HG02798 (cell line): ENCODE measurements at regions not wholly inside any gene's neighbourhood (a gene's known extent, or its start where the extent isn't known, plus 50 kb on each side); places are given as distances from the start of the nearest gene placed in this dataset.

Experiments used
- ATAC-seq: cut with Tn5 transposase; IDR thresholded peaks from one replicate; pipeline ENCODE4 v1.9.1; 2021; ENCODE audit warnings: mild to moderate bottlenecking; ENCODE audit not compliant: unreplicated experiment, poor library complexity

DNA sequence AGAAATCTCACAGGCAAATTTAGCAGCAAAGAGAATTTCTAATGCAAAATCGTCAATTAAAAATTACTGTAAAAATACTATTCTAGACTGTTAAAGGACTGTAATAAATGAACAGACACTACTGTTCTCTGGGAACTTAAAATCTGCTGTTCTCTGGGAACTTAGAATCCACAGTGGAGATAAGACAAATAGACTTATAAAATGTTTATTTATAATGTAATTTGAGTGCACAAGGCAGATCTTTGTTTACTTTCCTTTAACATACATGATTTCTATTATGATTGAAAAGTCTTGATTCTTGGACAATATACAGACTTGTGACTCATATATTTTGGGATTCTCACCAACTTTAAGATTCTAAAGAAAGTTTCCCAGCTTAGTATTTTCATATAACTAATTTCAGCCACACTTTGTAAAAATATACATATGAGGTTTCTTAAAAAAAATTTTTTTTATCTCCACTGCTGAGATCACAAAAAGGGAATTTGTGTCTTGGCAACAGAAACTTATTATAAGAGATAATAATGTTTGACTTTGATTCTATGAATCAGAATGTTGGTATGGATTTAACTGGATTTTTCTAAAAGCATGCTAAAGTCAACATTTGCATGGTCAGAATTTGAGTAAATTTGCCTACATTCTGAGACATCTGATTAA is 166.3 kb upstream of the RHOBTB1 start:
- ATAC-seq, result no peak

DNA sequence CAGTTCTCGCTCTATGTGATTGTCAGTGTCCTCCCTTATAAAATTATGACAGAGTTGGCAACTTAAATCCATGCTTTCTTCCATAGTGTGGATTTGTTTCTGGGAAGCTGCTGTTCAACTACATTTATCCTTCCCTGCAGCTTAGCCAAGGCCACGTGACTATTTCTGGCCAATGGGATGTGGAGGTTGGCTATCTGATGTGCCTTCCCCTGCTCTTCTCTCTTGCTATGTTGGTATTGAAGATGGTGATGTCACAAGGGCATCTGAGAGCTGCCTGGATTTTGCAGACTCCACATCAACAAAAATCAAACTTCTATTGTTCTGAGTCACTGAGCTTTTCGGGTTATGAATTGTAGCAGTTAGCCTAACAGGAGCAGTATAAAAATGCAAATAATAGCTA is 164.9 kb upstream of the RHOBTB1 start:
- no peak for ATAC-seq

- no peak for ATAC-seq
These were observed 156.9 kb upstream of the RHOBTB1 start for GRCh38 chr10:61100887-61101286.

DNA sequence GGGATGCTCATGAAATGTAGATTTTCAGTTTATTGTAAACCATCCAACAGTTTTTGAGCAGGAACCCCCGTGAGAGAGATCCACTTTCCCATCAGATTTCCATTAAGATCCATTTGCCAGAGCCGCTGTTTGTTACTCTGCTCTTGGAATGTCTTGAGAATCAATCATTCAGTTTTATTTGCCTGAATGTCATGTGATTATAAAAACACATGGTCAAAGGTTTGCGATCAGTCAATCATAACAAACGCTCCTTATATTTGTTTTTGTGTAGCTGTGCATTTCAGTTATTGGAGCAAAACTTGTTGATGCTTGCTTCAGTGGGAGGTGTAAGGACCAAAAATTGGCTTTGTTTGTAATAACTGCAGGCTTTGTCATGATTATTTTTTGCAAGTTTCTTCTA is 155.8 kb upstream of the RHOBTB1 start:
- ATAC-seq, result no peak

DNA sequence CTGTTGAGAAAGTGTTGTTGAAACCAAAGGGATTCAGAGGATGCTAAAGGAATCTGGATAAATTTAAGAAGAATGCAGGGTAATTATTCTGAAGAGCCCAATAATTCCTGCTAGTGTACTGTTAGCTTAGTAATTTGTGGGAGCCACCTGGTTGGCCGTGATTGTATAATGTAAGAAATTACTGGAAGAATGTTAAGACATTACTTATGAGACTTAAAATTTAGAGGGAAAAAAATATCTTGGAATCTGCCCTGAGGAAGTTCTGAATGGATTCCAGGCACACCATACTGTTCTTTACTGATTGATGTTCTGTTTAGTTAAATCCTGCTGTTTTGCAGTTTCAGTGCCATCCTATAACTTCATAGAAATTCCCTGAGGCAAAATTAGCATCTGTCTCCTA is 155.0 kb upstream of the RHOBTB1 start:
- no peak for ATAC-seq

- no peak for ATAC-seq
These were observed 153.0 kb upstream of the RHOBTB1 start for GRCh38 chr10:61097026-61097425.

GRCh38 chr10:61096056-61096455 is 152.1 kb upstream of the RHOBTB1 start:
- ATAC-seq, result no peak

- ATAC-seq, result no peak
These were observed 147.5 kb upstream of the RHOBTB1 start for GRCh38 chr10:61091531-61091930.

- no peak for ATAC-seq
These were observed 145.3 kb upstream of the RHOBTB1 start for GRCh38 chr10:61089251-61089650.

GRCh38 chr10:61084493-61084892 is 140.5 kb upstream of the RHOBTB1 start:
- ATAC-seq, result no peak

DNA sequence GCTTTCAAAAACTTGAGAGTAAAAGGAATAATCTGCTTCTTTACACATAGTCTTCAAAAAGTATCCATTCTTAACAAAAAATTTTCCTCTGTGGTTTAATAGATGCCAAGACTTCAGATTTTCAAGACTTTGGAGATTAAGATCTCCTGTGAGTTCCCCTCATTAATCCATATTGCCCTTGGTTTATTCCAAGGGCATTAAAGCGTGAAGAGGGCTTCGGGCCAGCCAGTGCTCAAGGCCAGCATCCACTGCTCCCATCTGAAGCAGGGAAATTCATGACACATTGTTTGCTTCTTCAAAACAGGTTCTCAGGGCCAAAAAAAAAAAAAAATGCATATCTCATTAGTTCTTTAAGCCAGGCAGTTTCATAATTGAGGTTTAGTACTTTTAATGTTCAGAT is 137.3 kb upstream of the RHOBTB1 start:
- no peak for ATAC-seq

- no peak for ATAC-seq
These were observed 134.7 kb upstream of the RHOBTB1 start for GRCh38 chr10:61078542-61079275.

- ATAC-seq, result no peak
These were observed 132.7 kb upstream of the RHOBTB1 start for GRCh38 chr10:61076572-61077114.

DNA sequence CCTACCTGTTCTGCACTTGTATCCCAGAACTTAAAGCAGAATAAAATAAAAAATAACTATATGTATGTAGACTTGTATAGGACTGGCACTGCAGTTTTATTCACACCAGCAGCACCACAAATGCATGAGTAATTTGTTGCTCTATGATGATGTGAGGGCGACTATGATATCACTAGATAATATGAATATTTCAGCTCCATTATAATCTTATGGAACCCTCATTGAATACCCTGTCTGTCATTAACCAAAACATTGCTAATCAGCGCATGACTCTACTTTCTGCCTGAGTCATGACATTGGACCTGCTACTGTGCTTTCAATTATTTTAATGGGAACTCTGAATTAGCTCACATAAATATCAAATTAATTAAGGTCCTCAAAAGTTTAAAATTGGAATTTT is 129.4 kb upstream of the RHOBTB1 start:
- ATAC-seq, result no peak

- no peak for ATAC-seq
These were observed 127.6 kb upstream of the RHOBTB1 start for GRCh38 chr10:61071580-61071979.

DNA sequence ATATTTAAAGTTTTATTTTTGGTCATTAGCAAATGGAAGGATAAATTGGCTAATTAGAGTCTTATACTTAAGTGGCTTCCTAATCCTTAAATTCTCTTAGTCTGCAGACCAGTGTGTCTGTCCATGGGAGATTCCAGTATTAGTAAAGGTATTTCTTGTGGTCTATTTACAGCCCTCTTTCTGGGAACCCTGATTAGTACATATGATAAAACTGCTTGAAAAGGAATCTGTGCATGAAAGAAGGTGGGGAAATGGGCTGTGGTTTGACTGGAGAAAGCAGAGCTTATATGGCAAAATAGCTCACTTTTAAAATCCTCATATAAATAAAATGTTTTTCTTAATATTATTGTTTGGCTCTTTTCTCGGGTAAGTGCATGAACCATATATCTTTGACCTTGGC is 124.5 kb upstream of the RHOBTB1 start:
- ATAC-seq, result no peak

DNA sequence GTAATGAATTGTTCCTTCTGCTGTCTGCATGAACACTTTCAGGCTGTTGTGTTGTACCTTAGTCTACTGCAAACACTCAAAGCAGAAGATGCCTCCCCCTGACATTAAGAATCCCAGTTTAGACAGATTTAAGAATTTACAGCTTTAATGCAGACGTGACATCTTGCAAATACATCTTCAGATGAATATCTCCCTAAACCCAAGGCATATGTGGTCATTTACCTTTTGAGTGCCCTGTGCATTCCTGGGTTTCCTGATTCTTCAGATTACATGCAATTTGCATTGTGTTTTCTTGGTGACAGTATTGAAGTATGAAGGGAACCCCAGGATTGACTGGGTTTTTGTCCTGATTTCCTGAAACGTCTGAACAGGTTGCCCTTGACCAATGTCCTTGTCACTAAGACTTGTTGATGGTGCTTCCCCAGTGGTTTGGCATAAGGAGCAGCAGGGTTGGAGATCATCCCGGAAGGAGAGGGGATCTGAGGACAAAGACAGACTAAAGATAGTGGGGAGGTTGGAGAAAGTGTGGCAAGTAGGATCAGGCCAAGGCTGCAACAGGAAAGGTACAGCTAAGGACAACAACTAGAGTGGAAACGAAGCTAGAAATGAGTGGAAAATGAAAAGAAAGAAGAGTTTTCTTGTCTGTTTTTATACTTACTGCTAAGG is 123.8 kb upstream of the RHOBTB1 start:
- no peak for ATAC-seq

DNA sequence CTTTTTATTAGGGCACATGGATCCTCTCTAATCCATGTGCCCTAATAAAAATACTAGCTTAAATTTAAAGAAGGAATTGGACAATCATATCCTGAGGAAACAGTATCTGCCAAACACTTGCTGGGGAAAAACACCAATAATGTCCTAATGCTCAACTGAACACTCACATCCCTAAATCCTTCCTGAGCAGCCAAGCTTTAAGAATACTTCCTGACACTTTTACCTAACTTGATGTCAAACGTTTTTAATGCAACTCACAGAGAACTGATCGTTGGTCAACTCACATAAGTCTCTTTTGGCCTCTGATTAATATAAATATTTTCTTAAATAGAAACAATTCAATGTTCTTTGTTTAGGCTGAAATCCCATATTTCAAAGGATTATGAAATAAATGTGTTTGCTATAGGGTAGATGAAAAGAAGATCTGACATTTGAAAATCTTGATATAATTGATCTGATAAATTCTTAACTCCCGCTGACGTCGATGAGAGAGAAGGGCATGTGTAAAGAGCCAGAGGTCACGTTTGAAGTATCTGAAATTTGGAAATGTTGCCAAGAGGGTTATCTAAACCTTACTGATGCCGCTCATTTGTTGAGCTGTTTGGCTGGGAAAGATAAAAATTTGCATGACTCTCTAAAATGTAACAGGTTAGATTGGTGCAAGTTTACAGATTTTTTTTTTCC is 122.8 kb upstream of the RHOBTB1 start:
- no peak for ATAC-seq

DNA sequence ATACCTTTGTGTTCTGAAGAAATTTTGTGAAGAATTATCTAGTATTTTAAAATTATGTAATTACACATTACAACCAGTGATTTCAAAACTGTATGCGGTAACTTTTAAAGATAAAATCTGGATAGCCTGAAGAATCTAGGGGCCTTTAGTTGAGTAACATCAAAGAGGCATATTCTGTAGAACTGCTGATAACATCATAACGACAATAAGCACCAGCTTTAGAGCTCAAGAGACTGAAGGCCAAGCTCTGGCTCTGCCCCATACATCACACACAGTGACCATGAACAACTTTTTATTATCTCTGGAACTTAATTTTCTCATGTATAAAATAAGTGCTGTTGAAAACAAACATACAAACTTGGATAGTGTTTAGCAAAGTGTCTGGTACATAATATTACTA is 121.1 kb upstream of the RHOBTB1 start:
- ATAC-seq, result no peak

- no peak for ATAC-seq
These were observed 120.4 kb upstream of the RHOBTB1 start for GRCh38 chr10:61064356-61064755.

DNA sequence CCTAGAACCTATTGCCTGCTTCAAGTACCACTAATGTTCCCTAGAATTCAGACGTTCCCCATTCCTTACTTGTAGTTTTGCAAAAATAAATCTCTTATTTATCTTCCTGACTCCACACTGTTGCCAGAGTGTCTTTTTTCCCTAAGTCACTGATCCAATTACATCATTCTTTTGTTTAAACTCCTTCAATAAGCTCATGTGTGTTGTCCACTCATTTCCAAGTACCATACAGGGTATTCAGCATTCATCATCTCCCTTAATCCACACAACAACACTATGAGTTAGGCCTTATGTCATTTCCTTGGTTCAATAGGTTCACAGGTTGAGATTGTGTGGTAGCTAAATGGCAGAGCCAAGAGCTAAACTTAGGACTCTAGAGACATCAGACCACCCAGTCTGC is 119.9 kb upstream of the RHOBTB1 start:
- no peak for ATAC-seq
